GM23338 (cell line): ENCODE measurements at regions not wholly inside any gene's neighbourhood (a gene's known extent, or its start where the extent isn't known, plus 50 kb on each side); places are given as distances from the start of the nearest gene placed in this dataset.
"Not testable (repeated sequence)": the region's sequence is repeated elsewhere in the genome, so short reads cannot be mapped to it uniquely, and the experiment has no call there.

Experiments
- ATAC-seq: fragments of 200-7000 bp; cut with Tn5 transposase; 3 replicates; pipeline ENCODE4 v1.9.1; 2020
- DNase-seq: peaks from one replicate; pipeline ENCODE4 v3.0.0-alpha.2; 2015; ENCODE audit warnings: low spot score
- H2AFZ ChIP-seq: fragments of 200-600 bp; sonication (generic); 2 replicates; pipeline ENCODE4 v1.8.0; 2016; ENCODE audit warnings: antibody characterized with exemption, mild to moderate bottlenecking, moderate library complexity
- H3F3A ChIP-seq: fragments of 200-600 bp; sonication (generic); replicated peaks from 2 replicates; pipeline ENCODE4 v1.8.0; 2017; ENCODE audit warnings: antibody characterized with exemption, mixed run types, low read depth
- H3K27ac ChIP-seq: fragments of 200-600 bp; sonication (generic); 2 replicates; pipeline ENCODE4 v1.6.1; 2016; ENCODE audit warnings: low read depth
- H3K27me3 ChIP-seq: fragments of 200-600 bp; sonication (generic); 2 replicates; pipeline ENCODE4 v1.8.0; 2016; ENCODE audit warnings: mild to moderate bottlenecking, mixed run types, moderate library complexity; ENCODE audit not compliant: insufficient read depth
- H3K36me3 ChIP-seq: fragments of 200-600 bp; sonication (generic); 2 replicates; pipeline ENCODE4 v1.8.0; 2016; ENCODE audit warnings: mild to moderate bottlenecking; ENCODE audit not compliant: insufficient read depth
- H3K4me1 ChIP-seq: fragments of 200-600 bp; sonication (generic); 2 replicates; pipeline ENCODE4 v1.8.0; 2016; ENCODE audit warnings: mild to moderate bottlenecking, moderate library complexity; ENCODE audit not compliant: insufficient read depth
- H3K4me2 ChIP-seq: fragments of 200-600 bp; sonication (generic); 2 replicates; pipeline ENCODE4 v1.7.1; 2017; ENCODE audit warnings: mixed run types
- H3K4me3 ChIP-seq: fragments of 200-600 bp; sonication (generic); 2 replicates; pipeline ENCODE4 v1.6.1; 2016; ENCODE audit warnings: mixed run types
- H3K79me2 ChIP-seq: fragments of 200-600 bp; sonication (generic); replicated peaks from 2 replicates; pipeline ENCODE4 v1.8.0; 2017; ENCODE audit warnings: mild to moderate bottlenecking; ENCODE audit not compliant: insufficient read depth
- H3K9me2 ChIP-seq: fragments of 200-600 bp; sonication (generic); 2 replicates; pipeline ENCODE4 v1.8.0; 2017; ENCODE audit not compliant: insufficient read depth
- H4K20me1 ChIP-seq: fragments of 200-600 bp; sonication (generic); replicated peaks from 2 replicates; pipeline ENCODE4 v1.8.0; 2017; ENCODE audit warnings: mild to moderate bottlenecking; ENCODE audit not compliant: insufficient read depth
- H3K27ac Mint-ChIP-seq: 2 replicates; pipeline ENCODE4 v1.8.0; 2020; ENCODE audit warnings: inconsistent platforms, mild to moderate bottlenecking, moderate library complexity, mixed read lengths
- H3K27me3 Mint-ChIP-seq: 3 replicates; pipeline ENCODE4 v1.8.0; 2022; ENCODE audit warnings: low read depth, mild to moderate bottlenecking, moderate library complexity, mixed read lengths, inconsistent platforms; ENCODE audit not compliant: insufficient read depth, poor library complexity
- H3K36me3 Mint-ChIP-seq: 3 replicates; pipeline ENCODE4 v1.8.0; 2021; ENCODE audit warnings: low read depth, mild to moderate bottlenecking, inconsistent platforms, moderate library complexity, mixed read lengths
- H3K4me1 Mint-ChIP-seq: 3 replicates; pipeline ENCODE4 v1.8.0; 2020; ENCODE audit warnings: mild to moderate bottlenecking, inconsistent platforms, mixed read lengths
- H3K4me3 Mint-ChIP-seq: 3 replicates; pipeline ENCODE4 v1.8.0; 2021; ENCODE audit warnings: moderate library complexity, mild to moderate bottlenecking, inconsistent platforms, mixed read lengths
- H3K9me3 Mint-ChIP-seq: 3 replicates; pipeline ENCODE4 v1.8.0; 2020; ENCODE audit warnings: moderate library complexity, mild to moderate bottlenecking, inconsistent platforms, mixed read lengths
- CREB1 ChIP-seq: fragments of 250-450 bp; sonication (Bioruptor Pico); IDR thresholded peaks from 2 replicates; pipeline ENCODE4 v1.5.0; 2020; ENCODE audit warnings: low read depth, mild to moderate bottlenecking, moderate library complexity
- JUNB ChIP-seq: IDR thresholded peaks from one replicate; pipeline ENCODE4 v1.6.1; 2016; ENCODE audit warnings: antibody characterized with exemption; ENCODE audit not compliant: unreplicated experiment
- NANOG ChIP-seq: IDR thresholded peaks from 2 replicates; pipeline ENCODE4 v1.6.1; 2016; ENCODE audit warnings: antibody characterized with exemption, borderline replicate concordance
- POLR2AphosphoS5 ChIP-seq: IDR thresholded peaks from 2 replicates; pipeline ENCODE4 v1.6.1; 2016; ENCODE audit warnings: antibody characterized with exemption, low read depth
- REST ChIP-seq: IDR thresholded peaks from one replicate; pipeline ENCODE4 v1.6.1; 2018; ENCODE audit warnings: antibody characterized with exemption; ENCODE audit not compliant: unreplicated experiment
- STAT1 ChIP-seq: IDR thresholded peaks from one replicate; pipeline ENCODE4 v1.6.1; 2016; ENCODE audit warnings: antibody characterized with exemption; ENCODE audit not compliant: unreplicated experiment
- ZNF114 ChIP-seq: fragments of 250-450 bp; sonication (Bioruptor Pico); IDR thresholded peaks from 2 replicates; pipeline ENCODE4 v1.5.0; 2020; ENCODE audit warnings: mild to moderate bottlenecking, moderate library complexity
- ZNF331 ChIP-seq: fragments of 250-450 bp; sonication (Bioruptor Pico); IDR thresholded peaks from 2 replicates; pipeline ENCODE4 v1.5.0; 2020; ENCODE audit warnings: low read depth, mild to moderate bottlenecking, moderate library complexity
- TF ChIP-seq, protein P1 (sequence below), 2 experiments: fragments of 200-600 bp in 1 of 2; sonication (generic) in 1 of 2; conservative IDR thresholded peaks; 2 replicates each; pipeline versions ENCODE4 v1.5.1 to v1.6.1; 2016 to 2017; ENCODE audit warnings: antibody characterized with exemption in 2 of 2, low read depth in 2 of 2, mild to moderate bottlenecking in 2 of 2, moderate library complexity in 1 of 2
- TF ChIP-seq, protein P2 (sequence below): fragments of 250-450 bp; sonication (Bioruptor Pico); IDR thresholded peaks from 2 replicates; pipeline ENCODE4 v1.5.0; 2020; ENCODE audit warnings: mild to moderate bottlenecking, moderate library complexity
- TF ChIP-seq, protein P3 (sequence below): IDR thresholded peaks from 2 replicates; pipeline ENCODE4 v1.6.1; 2016; ENCODE audit warnings: antibody characterized with exemption

DNA sequence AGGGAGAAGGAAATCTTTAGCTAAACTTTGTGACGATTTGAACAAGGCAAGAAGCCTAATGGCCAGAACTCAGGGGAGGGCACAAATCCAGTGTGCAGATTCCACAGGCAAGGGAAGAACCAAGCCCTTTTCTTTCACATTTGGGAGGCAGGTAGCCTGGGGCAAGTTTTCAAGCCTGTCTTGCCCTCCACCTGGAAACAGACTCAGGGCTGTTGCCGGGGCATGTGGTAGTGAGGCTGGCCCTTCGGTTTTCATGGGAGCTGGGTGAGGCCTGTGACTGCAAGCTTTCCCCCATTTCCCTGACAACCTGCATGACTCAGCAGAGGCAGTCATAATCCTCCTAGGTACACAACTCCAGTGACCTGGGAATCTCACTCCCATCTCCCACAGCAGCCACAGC is 331.6 kb upstream of the ACTRT1 start:
- not testable (repeated sequence) for H3K4me3 ChIP-seq, H3K27ac Mint-ChIP-seq, DNase-seq, H3K4me3 Mint-ChIP-seq, H3K79me2 ChIP-seq, H3K27me3 ChIP-seq, H3K4me1 Mint-ChIP-seq, H3K27me3 Mint-ChIP-seq, H3K27ac ChIP-seq, H3F3A ChIP-seq, H4K20me1 ChIP-seq, H3K4me2 ChIP-seq, H3K4me1 ChIP-seq, H3K9me2 ChIP-seq, H2AFZ ChIP-seq, H3K36me3 ChIP-seq, H3K36me3 Mint-ChIP-seq, ATAC-seq, H3K9me3 Mint-ChIP-seq

DNA sequence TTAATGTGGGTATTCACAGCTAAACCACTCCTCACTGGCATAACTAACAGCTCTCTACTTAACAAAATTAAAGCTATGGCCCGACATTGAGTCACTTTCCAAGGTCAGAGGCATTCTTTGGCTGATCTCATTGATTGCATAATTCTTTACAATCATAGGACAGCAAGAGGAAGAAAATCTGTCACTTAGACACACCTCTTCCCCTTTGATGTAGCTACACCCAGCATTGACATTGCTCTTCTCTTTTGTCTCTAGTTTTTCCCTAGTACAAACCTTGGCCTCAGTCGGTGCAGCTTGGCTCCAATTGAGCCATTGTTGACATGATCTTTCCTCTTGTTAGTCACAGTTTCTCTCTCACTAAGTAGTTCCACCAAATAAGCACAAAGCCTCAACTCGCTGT is 313.3 kb upstream of the ACTRT1 start:
- Mint-ChIP-seq H3K9me3 (no peaks in the 10 kb centered on the region; the same call in 2 of the 3 replicates), H3K4me1 (no peaks in the 10 kb centered on the region), H3K27ac (no peak overlapping the region), H3K4me3 (no peak overlapping the region), H3K36me3 (no peaks in the 10 kb centered on the region), H3K27me3 (no peaks in the 10 kb centered on the region)
- no peak overlapping the region for H3K27ac ChIP-seq
- H4K20me1 ChIP-seq: no peaks in the 10 kb centered on the region
- H2AFZ ChIP-seq: no peak overlapping the region
- H3K4me3 ChIP-seq: no peak overlapping the region
- no peaks in the 10 kb centered on the region for H3K36me3 ChIP-seq
- ATAC-seq (no peak), DNase-seq (no peak)
- no peaks in the 10 kb centered on the region for H3K4me1 ChIP-seq
- H3K27me3 ChIP-seq: no peaks in the 10 kb centered on the region
- H3K79me2 ChIP-seq: no peaks in the 10 kb centered on the region
- no peaks in the 10 kb centered on the region for H3K9me2 ChIP-seq
- H3K4me2 ChIP-seq: no peak overlapping the region
- H3F3A ChIP-seq: no peaks in the 10 kb centered on the region
- TF ChIP-seq ZNF331 (CRISPR knock-in tag): no peak
- no peak for TF ChIP-seq JUNB
- TF ChIP-seq, protein P1, sequence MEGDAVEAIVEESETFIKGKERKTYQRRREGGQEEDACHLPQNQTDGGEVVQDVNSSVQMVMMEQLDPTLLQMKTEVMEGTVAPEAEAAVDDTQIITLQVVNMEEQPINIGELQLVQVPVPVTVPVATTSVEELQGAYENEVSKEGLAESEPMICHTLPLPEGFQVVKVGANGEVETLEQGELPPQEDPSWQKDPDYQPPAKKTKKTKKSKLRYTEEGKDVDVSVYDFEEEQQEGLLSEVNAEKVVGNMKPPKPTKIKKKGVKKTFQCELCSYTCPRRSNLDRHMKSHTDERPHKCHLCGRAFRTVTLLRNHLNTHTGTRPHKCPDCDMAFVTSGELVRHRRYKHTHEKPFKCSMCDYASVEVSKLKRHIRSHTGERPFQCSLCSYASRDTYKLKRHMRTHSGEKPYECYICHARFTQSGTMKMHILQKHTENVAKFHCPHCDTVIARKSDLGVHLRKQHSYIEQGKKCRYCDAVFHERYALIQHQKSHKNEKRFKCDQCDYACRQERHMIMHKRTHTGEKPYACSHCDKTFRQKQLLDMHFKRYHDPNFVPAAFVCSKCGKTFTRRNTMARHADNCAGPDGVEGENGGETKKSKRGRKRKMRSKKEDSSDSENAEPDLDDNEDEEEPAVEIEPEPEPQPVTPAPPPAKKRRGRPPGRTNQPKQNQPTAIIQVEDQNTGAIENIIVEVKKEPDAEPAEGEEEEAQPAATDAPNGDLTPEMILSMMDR (conservative IDR thresholded peaks at IDR 0.05; ENCODE audit: low read depth in 2 of 2): no peak
- no peak for TF ChIP-seq NANOG
- no peak for TF ChIP-seq ZNF114 (CRISPR knock-in tag)
- TF ChIP-seq, protein P2, sequence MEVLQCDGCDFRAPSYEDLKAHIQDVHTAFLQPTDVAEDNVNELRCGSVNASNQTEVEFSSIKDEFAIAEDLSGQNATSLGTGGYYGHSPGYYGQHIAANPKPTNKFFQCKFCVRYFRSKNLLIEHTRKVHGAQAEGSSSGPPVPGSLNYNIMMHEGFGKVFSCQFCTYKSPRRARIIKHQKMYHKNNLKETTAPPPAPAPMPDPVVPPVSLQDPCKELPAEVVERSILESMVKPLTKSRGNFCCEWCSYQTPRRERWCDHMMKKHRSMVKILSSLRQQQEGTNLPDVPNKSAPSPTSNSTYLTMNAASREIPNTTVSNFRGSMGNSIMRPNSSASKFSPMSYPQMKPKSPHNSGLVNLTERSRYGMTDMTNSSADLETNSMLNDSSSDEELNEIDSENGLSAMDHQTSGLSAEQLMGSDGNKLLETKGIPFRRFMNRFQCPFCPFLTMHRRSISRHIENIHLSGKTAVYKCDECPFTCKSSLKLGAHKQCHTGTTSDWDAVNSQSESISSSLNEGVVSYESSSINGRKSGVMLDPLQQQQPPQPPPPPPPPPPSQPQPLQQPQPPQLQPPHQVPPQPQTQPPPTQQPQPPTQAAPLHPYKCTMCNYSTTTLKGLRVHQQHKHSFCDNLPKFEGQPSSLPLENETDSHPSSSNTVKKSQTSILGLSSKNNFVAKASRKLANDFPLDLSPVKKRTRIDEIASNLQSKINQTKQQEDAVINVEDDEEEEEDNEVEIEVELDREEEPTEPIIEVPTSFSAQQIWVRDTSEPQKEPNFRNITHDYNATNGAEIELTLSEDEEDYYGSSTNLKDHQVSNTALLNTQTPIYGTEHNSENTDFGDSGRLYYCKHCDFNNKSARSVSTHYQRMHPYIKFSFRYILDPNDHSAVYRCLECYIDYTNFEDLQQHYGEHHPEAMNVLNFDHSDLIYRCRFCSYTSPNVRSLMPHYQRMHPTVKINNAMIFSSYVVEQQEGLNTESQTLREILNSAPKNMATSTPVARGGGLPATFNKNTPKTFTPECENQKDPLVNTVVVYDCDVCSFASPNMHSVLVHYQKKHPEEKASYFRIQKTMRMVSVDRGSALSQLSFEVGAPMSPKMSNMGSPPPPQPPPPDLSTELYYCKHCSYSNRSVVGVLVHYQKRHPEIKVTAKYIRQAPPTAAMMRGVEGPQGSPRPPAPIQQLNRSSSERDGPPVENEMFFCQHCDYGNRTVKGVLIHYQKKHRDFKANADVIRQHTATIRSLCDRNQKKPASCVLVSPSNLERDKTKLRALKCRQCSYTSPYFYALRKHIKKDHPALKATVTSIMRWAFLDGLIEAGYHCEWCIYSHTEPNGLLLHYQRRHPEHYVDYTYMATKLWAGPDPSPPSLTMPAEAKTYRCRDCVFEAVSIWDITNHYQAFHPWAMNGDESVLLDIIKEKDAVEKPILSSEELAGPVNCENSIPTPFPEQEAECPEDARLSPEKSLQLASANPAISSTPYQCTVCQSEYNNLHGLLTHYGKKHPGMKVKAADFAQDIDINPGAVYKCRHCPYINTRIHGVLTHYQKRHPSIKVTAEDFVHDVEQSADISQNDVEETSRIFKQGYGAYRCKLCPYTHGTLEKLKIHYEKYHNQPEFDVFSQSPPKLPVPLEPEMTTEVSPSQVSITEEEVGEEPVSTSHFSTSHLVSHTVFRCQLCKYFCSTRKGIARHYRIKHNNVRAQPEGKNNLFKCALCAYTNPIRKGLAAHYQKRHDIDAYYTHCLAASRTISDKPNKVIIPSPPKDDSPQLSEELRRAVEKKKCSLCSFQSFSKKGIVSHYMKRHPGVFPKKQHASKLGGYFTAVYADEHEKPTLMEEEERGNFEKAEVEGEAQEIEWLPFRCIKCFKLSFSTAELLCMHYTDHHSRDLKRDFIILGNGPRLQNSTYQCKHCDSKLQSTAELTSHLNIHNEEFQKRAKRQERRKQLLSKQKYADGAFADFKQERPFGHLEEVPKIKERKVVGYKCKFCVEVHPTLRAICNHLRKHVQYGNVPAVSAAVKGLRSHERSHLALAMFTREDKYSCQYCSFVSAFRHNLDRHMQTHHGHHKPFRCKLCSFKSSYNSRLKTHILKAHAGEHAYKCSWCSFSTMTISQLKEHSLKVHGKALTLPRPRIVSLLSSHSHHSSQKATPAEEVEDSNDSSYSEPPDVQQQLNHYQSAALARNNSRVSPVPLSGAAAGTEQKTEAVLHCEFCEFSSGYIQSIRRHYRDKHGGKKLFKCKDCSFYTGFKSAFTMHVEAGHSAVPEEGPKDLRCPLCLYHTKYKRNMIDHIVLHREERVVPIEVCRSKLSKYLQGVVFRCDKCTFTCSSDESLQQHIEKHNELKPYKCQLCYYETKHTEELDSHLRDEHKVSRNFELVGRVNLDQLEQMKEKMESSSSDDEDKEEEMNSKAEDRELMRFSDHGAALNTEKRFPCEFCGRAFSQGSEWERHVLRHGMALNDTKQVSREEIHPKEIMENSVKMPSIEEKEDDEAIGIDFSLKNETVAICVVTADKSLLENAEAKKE (CRISPR knock-in tag): no peak
- TF ChIP-seq STAT1: no peak
- TF ChIP-seq REST: no peak
- TF ChIP-seq, protein P3, sequence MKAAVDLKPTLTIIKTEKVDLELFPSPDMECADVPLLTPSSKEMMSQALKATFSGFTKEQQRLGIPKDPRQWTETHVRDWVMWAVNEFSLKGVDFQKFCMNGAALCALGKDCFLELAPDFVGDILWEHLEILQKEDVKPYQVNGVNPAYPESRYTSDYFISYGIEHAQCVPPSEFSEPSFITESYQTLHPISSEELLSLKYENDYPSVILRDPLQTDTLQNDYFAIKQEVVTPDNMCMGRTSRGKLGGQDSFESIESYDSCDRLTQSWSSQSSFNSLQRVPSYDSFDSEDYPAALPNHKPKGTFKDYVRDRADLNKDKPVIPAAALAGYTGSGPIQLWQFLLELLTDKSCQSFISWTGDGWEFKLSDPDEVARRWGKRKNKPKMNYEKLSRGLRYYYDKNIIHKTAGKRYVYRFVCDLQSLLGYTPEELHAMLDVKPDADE: no peak
- TF ChIP-seq CREB1 (CRISPR knock-in tag): no peak
- no peak for TF ChIP-seq POLR2AphosphoS5
